PC-3 (cell line): ENCODE measurements at regions not wholly inside any gene's neighbourhood (a gene's known extent, or its start where the extent isn't known, plus 50 kb on each side); places are given as distances from the start of the nearest gene placed in this dataset.

Experiments used
- EZH2 ChIP-seq: fragments of 300-600 bp; sonication (generic); IDR thresholded peaks from one replicate; pipeline ENCODE4 v1.6.1; 2017; ENCODE audit warnings: antibody characterized with exemption, mild to moderate bottlenecking, low read length; ENCODE audit not compliant: unreplicated experiment
- TF ChIP-seq, protein P1 (sequence below): fragments of 300-600 bp; sonication (generic); conservative IDR thresholded peaks from 2 replicates; pipeline ENCODE4 v1.5.1; 2017; ENCODE audit warnings: antibody characterized with exemption, low read depth, mild to moderate bottlenecking, low read length

DNA sequence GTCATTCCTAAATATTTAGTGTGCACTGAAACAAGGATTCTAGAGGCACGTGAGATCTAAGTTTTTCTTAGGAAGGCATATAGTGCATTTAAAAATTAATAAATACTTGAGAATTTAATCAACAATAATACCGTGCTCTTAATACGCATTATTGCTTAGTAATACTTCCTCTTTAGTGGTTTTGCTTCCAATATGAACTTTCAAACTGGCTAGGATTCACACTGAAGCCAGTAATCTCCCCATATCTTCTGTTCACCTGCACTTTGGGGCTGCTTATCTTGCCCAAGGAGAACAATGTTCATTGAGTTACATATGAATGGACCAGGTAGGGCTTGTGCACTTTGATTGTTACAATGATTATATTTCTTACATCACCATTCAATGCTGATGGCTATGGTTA, 180.5 kb upstream of the RIOK2 start:
- TF ChIP-seq, protein P1, sequence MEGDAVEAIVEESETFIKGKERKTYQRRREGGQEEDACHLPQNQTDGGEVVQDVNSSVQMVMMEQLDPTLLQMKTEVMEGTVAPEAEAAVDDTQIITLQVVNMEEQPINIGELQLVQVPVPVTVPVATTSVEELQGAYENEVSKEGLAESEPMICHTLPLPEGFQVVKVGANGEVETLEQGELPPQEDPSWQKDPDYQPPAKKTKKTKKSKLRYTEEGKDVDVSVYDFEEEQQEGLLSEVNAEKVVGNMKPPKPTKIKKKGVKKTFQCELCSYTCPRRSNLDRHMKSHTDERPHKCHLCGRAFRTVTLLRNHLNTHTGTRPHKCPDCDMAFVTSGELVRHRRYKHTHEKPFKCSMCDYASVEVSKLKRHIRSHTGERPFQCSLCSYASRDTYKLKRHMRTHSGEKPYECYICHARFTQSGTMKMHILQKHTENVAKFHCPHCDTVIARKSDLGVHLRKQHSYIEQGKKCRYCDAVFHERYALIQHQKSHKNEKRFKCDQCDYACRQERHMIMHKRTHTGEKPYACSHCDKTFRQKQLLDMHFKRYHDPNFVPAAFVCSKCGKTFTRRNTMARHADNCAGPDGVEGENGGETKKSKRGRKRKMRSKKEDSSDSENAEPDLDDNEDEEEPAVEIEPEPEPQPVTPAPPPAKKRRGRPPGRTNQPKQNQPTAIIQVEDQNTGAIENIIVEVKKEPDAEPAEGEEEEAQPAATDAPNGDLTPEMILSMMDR = no peak
- TF ChIP-seq EZH2 = no peak
